NCI-H2196 (cell line): ENCODE measurements at regions not wholly inside any gene's neighbourhood (a gene's known extent, or its start where the extent isn't known, plus 50 kb on each side); places are given as distances from the start of the nearest gene placed in this dataset.

Experiments used
- DNase-seq: peaks from one replicate; lab custom pipeline; 2025; ENCODE audit not compliant: unreplicated experiment; lab: John Stamatoyannopoulos, UW

DNA sequence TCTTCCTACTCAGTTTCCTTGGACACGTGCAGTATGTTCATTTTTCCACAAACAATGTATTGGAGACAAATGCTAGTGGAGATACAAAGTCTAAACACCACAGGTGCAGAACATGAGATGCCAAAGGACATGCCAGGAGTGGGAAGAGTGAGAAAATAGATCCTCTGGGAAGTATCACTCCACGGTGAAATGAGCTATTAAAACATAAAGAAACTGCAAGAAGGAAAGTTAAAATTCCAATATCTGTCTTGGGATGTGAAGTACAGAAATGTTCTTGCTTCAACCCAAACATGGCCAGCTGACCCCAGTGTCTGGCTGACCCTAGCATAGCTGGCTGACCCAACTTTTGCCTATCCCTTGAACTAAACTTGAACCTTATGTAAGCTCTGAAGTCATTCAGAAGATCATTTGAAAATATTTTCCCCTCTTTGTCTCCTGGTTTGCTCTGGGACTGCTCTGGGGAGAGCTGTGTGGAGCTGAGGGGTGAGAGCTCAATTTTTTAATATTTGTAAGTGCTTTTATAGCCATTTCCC is 59.5 kb downstream of the FZD1 start:
- no peak for DNase-seq

DNA sequence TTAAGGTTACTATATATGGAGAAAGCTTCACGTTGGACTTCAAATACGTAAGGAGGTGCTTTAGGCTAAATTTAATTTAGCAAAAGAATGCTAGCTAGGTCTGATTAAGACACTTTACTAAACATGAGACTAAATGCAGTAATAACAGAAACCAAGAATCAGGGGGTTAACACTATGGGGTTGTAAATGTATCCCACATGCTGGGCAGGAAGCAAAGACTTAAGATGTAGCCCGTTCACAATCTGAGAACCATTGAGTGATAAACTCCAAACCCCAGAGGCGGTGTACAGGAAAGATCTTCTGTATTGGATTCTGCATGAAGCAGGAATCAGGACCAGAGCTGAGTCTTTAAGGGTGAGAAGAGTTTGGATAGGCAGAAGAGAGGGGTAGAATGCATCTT is 60.4 kb downstream of the FZD1 start:
- DNase-seq, result no peak

DNA sequence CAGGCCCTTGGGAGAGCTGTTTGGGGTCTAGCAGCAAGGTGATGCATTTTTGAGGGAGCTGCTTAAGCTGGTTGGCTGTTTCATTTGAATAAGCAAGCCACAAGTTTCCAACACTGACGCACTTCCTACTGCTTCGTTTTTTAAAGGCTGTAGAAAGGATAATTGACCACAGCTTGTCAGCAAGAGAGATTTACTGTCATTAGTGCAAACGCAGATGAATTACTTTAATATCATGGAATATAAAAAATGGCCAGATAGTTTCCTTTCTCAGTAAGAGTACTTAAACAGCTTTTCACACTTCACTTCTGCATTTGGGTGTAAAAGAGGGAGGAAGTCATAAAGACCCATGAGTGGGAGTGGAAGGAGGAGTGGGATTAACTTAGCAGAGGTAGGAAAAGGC is 61.5 kb downstream of the FZD1 start:
- no peak for DNase-seq

DNA sequence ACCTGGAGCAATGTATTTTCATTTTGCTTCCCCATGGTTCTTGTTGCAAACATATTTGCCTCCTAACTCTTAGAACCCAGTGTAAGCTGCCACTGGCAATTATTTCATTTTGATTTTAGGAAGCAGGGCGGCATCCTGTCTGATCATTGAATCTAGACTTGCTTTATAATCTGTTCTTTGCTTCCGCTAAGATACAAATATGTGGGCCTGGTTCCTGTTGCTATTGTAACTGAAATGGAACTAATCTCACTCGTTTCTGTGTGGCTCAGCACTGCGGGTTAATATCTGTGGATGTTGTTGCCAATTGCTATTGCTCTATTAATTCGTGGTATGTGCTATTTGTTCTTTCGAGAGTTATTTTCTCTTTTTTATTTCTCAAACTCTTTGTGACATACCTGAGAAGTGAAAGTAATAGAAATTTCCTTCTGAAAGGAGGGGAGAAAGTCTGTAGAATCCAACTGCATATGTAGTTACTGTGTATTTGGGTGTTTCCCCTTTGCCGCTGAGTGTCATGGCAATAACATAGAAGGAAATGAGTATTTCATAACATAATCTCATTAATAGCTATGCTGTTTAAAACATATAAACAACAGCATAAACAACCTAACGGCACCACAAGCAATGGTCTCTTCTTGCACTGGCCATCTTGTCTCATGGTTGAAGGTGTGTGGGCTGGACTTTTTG is 62.4 kb downstream of the FZD1 start:
- DNase-seq, result no peak

DNA sequence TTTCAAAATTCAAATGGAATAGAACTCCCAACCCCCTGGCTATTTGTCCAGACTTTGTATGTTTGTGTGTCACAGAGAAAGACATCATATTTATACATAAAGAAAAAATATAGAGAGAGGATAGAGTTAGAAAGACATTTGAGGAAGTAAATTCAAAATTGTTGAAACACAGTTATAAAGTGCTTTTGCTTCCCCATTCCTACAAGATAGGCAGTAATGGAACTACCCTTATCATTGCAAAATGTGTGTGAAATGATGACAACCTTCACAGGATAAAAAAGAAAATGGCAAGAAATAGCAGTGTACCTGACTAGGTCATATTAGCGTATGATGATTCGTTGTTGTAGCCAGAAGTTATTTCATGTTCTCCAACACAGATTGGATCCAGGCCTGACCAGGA is 63.1 kb downstream of the FZD1 start:
- DNase-seq, result no peak

DNA sequence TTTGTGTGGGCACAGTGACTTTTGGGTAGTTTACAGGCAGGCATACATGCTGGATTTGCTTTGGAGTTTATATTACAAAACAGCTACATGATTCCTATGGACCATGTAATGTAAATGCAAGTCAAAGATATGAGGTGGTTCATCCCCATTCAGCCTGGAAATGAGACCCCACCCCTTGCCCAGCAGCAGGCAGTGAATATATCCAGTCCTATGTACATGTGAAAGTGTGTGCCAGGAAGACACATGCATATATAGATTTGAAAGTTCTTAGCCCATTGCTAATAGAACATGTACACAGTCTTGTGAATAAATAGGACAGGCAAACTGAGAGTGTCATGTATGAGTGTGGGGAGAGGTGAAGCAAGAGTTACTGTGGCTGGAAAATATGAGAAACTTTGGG is 65.3 kb downstream of the FZD1 start:
- no peak for DNase-seq

DNA sequence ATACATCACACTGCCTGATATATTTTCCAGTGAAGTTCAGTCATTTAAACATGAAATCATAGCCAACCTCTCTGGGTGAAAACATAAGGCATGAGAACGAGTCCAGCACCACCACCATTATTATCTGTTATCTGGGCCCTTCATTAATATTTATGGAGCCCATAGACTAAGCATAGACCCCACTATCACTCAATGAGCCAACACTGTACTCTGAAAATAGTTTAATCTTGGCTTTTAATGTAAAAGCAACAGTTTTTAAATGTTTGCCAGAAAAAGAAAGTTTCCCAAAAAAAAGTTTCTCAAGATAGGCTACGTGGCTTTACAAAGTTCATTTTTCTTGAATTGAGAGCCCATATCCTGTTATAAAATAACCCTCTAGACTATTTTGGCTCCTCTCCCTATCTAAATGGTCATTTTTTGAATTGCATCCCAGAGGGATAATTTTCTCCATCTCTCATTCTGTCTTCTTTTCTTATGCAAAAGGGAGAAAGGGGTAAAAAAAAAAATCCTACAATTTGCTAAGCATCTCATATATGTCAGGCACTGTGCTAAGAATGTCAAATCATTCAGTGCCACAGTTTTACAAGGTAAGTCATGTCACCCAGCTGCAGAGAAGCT is 66.1 kb downstream of the FZD1 start:
- DNase-seq, result no peak

DNA sequence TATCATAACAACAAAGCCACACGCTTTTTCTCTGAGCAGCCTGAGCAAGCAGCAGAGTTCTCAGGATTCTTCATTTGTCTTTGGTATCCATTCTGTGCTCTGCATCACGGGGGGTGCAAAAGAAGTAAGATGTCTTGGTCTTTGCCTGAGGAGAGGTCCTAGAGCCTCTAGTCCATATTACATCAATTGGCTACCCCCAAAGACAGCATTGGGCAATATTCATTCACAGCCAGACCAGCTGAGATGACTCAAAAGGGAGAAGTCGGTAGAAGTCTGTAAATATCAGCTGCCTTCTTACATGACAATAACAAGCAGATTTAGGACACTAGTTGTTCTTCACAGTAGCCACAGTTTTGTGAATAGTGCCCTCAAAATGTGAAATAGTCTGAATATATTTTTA is 66.6 kb downstream of the FZD1 start:
- DNase-seq, result no peak

DNA sequence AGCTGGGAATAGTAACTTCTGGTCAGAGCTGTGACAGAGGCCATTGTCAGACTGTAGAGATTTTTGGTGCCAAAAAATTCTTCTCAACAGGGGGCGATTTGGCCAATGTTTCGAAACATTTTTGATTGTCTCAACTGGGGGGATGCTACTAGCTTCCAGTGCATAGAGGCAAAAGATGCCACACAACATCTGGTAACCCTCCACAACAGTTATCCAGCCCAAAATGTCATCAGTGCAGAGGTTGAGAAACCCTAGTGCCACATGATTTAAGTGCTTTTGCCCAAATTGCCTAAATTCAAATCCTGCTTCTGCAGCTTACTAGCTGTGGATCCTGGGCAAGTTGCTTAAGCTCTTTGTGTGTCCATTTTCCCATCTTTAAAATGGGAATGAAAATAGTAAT is 71.9 kb downstream of the FZD1 start:
- no peak for DNase-seq

DNA sequence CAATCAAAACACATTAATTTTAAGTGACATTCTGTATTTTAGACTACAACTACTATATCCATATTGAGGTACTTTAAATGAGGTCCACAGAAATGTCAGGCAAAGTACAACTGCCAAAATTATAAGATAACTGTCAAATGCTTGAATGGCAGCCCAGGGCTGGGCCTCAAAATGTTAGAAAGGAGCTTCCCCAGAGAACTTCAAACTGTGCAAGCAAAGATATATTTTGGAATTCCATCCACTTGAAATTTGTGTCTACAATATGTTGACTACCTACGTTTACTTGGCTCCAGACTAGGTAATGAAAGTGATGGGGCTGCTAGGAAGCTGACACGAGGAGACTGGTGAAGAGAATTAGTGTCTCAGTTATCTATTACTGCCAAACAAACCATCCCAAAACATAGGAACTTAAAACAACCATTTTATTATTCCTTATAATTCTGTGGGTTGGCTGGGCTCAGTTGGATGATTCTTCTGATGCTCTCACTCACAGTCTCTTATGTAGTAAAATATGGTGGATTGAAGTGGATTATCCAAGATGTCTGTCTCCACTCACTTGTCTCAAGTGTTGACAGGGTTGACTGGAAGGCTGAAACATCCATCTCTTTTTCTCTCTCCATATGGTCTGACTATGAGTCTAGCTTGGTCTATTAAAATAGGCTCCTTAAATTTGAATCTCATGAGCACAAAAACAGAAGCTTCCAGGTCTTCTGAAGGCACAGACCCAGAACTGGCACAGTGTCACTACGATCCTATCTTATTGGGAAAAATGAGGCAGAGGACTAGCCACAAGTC is 74.2 kb downstream of the FZD1 start:
- no peak for DNase-seq

DNA sequence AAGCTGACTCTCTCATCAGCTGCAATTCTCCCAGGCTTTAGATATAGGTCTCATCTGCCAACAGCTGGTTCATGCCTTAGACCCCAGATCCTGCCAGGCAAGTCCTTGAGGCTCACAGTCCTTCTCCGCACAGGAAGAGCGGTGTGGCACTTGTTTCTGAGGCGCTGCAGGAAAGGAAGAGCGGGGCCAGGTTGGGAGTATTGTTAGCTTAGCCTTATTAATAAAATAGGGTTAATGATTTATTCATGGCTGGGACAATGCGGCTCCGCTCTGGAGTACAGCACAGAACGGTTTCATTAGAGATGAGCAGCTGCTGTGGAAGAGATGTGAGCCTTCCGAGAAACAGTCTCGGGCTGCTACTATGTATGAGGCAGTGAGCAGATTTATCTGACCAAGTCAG is 78.1 kb downstream of the FZD1 start:
- no peak for DNase-seq

DNA sequence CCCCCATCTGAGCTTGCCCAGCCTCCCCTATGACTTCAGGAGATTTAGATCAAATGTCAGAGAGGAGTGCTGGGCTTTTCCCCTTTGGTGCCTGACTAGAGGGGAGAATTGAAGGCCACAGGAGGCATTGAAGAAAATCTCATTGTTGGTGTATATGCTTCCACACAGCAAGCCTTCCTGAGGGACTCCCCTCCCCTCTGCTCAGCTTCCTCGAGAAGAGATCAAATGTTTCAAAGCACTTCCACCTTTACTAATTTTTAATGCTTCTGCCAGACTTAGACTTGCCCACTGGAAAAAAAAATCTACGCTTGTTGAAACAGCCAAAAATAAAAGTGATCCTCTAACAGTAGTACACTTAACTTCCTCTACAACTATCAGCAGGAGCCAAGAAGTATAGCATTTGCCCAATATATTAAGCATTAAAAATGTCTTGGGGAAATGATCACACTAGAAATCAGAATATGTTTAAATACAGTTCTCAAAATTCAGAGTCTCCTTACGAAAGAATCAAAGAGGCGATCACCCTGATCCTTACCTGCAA is 79.3 kb downstream of the FZD1 start:
- DNase-seq, result no peak

DNA sequence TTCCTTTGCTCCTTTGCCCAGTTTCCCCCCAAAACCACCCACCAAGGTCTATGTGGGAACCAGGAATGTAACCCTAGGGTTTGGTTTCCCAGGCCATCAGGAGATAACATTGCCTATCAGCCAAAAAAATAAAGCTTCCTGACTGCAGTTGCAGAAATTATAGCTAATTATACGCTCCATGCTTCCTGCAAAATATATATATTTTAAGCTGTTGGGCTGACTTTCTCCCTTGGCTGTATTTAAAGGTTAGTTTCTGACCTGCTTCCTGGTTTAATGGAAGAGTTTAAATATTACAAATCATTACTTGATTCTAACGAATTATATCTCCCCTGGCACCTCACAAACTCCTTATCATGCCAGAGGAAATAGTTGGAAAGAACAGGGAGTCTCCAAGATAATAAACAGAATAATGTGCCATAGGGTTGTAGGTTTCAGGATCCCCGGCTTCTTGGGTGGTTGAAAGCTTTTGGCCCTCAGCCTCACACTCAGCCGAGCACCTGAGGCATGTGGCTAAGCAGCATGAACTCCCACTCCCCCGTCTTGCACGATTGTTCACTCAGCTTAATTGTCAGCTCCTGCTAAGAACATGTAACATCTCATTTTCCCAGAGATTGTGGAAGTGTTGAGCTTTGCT is 79.9 kb downstream of the FZD1 start:
- DNase-seq, result no peak

DNA sequence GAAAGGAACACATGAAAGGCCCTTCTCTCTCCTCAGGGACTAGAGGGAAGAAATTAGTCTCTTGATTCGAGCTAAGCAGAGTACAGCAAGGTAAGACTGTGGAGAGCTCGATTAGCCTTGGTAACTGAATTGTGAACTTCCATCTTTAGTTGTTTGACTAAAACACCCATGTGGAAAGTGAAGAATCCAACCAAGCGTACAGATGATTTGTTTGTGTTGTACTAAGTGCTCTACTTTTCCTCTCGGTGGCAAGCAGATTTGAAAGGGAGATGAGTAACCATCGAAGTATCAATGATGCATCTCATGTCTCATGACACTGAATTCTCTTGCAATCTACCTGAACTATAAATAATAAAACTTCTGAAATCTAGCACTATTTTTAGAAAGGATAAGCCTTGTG is 80.7 kb downstream of the FZD1 start:
- DNase-seq, result no peak

DNA sequence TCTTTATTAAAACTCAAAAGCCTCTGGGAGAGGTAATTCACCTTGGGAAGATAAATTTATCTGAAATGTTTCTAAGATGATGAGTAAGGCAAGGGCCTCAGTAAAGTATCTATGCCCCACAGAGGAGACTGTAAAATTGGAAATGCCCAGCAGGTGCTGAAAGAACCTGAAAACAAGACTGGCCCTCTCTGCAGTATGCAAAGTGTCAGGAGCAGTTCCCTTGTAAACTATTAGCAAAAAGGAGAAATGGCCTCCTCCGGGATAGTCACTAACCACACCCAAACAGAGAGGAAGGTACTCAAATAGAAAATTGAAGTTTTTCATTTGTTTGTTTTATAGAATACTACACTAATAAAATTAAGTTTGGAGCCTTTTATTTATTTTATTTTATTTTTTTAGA is 81.2 kb downstream of the FZD1 start:
- no peak for DNase-seq

DNA sequence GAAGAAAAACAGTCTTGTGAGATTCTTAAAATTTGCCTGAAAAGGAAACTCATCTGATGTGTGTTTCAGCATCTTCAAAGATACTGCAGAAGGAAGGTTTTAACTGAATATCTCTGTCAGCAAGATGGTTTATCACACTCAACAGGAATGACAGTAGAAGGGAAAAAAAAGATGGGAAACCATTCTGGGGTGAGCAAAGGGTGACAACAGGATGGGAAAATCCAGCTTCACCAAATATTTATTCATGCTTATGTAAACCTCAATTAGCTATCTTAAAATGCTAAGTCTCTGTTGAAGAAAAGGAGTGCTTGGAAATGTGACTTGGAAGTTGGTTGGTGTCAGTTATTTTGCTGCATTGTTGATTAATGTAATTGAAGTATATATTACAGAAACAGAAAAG is 82.2 kb downstream of the FZD1 start:
- DNase-seq, result no peak

DNA sequence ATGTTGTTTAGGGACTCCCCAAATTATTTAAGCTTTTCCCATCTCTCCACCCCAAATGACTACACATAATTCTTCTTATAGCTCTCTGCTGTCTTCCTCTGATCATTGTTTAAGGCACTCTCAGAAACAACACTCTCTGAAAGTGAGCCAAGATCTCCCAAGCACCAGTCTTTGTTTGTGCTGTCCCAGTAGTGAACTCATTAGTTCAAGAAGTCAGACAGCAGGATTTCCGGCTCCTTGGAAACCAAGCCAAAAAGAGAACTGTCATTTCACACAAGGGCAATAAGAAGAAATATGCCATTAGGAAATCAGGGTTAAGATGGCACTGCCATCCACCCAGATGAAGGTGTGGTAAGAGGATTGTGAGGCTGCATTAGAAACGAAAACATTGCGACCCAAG is 83.1 kb downstream of the FZD1 start:
- DNase-seq, result no peak

DNA sequence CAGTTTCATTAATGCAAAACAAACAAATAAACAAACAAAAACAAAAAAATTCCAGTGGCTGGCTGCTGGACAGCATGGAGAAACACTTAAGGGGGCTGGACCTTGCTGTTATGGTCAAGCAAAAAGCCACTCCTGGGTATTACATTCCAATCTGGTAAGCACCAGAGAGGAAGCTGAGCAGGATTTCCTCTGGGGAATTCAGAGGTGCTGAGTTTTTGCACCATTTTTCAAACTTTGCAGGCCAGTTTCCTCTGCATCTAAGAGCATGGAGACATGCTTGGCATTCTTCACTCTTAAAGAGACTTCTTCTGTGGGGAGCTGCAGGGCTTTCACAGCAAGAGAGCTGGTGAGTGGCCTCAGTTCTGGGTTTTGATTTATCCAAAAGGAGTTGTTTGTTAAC is 84.5 kb downstream of the FZD1 start:
- DNase-seq, result no peak

DNA sequence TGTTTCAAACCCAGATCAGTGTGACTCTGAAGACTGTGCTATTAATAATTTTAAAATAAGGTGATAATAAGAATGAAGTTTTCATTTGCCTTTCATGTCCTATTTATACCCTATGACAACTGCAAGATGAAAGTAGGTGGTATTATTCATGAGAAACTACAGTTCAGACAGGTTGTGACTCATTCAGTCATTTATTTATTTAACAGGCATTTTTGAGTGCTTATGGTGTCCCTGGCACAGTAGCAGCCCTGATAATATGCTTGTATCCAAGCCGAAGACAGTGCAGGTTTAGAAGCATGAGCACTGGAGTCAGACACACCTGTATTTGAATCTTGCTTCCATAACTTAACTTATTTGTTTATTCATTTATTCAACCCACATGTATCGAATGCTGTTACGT is 87.1 kb downstream of the FZD1 start:
- DNase-seq, result no peak

DNA sequence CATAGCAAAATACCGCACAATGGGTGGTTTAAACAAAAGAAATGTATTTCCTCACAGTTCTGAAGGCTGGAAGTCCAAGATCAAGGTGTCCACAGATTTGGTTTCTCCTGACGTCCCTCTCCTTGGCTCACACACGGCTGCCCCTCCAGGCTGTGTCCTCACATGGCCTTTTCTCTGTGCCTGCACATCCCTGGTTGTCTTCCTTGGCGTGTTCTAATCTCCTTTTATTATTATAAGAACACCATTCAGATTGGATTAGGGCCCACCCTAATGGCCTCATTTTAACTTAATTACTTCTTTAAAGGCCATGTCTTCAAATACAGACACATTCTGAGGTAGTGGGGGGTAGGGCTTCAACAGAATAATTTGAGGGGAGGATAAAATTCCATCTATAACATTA is 87.9 kb downstream of the FZD1 start:
- no peak for DNase-seq

DNA sequence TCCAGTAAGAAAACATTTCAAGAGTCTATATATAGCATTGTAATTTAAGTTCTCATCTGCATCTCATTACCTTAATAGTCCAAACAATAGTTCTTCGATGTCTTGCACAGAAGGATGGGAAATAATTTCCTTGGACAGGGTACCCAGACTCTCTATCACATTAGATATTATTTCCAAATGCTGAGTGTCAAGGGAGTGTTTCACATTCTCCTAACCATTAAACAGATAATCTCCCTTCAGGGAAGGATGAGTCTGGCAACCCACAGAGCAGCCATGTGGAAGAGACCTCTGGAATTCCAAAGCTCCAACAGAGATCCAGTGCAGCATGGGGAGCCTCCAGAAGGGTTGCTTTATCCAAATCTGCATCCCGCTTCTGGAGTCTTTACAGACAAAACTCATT is 89.6 kb downstream of the FZD1 start:
- DNase-seq, result no peak
